Smooth muscle cell (in vitro differentiated cells): ENCODE measurements at regions not wholly inside any gene's neighbourhood (a gene's known extent, or its start where the extent isn't known, plus 50 kb on each side); places are given as distances from the start of the nearest gene placed in this dataset.

ENCODE experiments used
- DNase-seq: peaks from one replicate; lab custom pipeline; 2025; ENCODE audit not compliant: unreplicated experiment; lab: John Stamatoyannopoulos, UW
- H2AFZ ChIP-seq: fragments of 200-600 bp; sonication (generic); 2 replicates; pipeline ENCODE4 v1.6.0; 2016; ENCODE audit warnings: antibody characterized with exemption, low read depth, mild to moderate bottlenecking
- H3F3A ChIP-seq: fragments of 200-600 bp; sonication (generic); 2 replicates; pipeline ENCODE4 v1.6.0; 2017; ENCODE audit warnings: antibody characterized with exemption, low read depth
- H3K27ac ChIP-seq: fragments of 200-600 bp; sonication (generic); 2 replicates; pipeline ENCODE4 v1.5.1; 2016; ENCODE audit warnings: low read depth, mild to moderate bottlenecking
- H3K27me3 ChIP-seq: fragments of 200-600 bp; sonication (generic); 2 replicates; pipeline ENCODE4 v1.6.1; 2016; ENCODE audit warnings: low read depth, mild to moderate bottlenecking
- H3K36me3 ChIP-seq: fragments of 200-600 bp; sonication (generic); 2 replicates; pipeline ENCODE4 v1.5.1; 2016; ENCODE audit warnings: low read depth
- H3K4me1 ChIP-seq: fragments of 200-600 bp; sonication (generic); 2 replicates; pipeline ENCODE4 v1.5.1; 2016; ENCODE audit warnings: low read depth
- H3K4me2 ChIP-seq: fragments of 200-600 bp; sonication (generic); 2 replicates; pipeline ENCODE4 v1.6.0; 2016; ENCODE audit warnings: mild to moderate bottlenecking
- H3K4me3 ChIP-seq: fragments of 200-600 bp; sonication (generic); 2 replicates; pipeline ENCODE4 v1.5.1; 2016; ENCODE audit warnings: mild to moderate bottlenecking
- H3K79me2 ChIP-seq: fragments of 200-600 bp; sonication (generic); 2 replicates; pipeline ENCODE4 v1.6.0; 2016; ENCODE audit warnings: low read depth, mild to moderate bottlenecking
- H3K9ac ChIP-seq: fragments of 200-600 bp; sonication (generic); 2 replicates; pipeline ENCODE4 v1.6.0; 2016; ENCODE audit warnings: low read depth
- H3K9me3 ChIP-seq: fragments of 200-600 bp; sonication (generic); replicated peaks from 2 replicates; pipeline ENCODE4 v1.5.1; 2016; ENCODE audit warnings: low read depth
- H4K20me1 ChIP-seq: fragments of 200-600 bp; sonication (generic); 2 replicates; pipeline ENCODE4 v1.6.0; 2016; ENCODE audit warnings: low read depth
- WGBS: methylation state at CpG from one replicate; pipeline ENCODE4 v1.1.7; 2016; ENCODE audit warnings: low lambda C conversion rate; 5-methylcytosine and 5-hydroxymethylcytosine counted together
- TF ChIP-seq, protein P1 (sequence below): fragments of 200-600 bp; sonication (generic); IDR thresholded peaks from 2 replicates; pipeline ENCODE4 v1.5.1; 2017; ENCODE audit warnings: borderline replicate concordance, mild to moderate bottlenecking, antibody characterized with exemption; ENCODE audit not compliant: insufficient read depth, poor library complexity, severe bottlenecking

DNA sequence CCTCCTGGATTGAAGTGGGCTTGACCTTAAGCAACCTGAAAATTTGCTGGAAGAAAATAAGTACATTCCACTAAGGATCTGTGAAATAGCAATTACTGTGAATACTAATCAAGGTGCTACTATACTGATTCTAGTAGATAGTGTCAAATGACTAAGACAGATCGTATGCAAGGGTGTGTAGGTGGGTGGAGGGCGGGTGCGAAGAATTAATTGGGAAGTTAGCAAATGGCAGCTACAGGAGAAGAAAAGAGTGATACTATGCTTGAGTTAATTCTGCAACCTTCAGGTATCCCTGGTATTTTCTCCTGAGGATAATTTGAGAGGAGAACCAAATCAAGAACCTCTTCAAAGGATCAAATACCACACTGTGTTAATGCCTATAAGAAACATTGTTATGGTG is 501.9 kb downstream of the INHBA start:
- Histone ChIP-seq H4K20me1 (no peaks in the 10 kb centered on the region), H3F3A (no peaks in the 10 kb centered on the region), H3K4me2 (no peak overlapping the region), H3K27ac (no peak overlapping the region), H3K4me1 (no peaks in the 10 kb centered on the region), H2AFZ (no peak overlapping the region), H3K36me3 (no peaks in the 10 kb centered on the region), H3K9ac (no peak overlapping the region), H3K79me2 (no peaks in the 10 kb centered on the region), H3K9me3 (no peaks in the 10 kb centered on the region), H3K27me3 (no peaks in the 10 kb centered on the region), H3K4me3 (no peak overlapping the region)
- TF ChIP-seq, protein P1, sequence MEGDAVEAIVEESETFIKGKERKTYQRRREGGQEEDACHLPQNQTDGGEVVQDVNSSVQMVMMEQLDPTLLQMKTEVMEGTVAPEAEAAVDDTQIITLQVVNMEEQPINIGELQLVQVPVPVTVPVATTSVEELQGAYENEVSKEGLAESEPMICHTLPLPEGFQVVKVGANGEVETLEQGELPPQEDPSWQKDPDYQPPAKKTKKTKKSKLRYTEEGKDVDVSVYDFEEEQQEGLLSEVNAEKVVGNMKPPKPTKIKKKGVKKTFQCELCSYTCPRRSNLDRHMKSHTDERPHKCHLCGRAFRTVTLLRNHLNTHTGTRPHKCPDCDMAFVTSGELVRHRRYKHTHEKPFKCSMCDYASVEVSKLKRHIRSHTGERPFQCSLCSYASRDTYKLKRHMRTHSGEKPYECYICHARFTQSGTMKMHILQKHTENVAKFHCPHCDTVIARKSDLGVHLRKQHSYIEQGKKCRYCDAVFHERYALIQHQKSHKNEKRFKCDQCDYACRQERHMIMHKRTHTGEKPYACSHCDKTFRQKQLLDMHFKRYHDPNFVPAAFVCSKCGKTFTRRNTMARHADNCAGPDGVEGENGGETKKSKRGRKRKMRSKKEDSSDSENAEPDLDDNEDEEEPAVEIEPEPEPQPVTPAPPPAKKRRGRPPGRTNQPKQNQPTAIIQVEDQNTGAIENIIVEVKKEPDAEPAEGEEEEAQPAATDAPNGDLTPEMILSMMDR = no peak
- 91% methylated on average over 3 of the region's 3 CpGs for WGBS
- DNase-seq = no peak

DNA sequence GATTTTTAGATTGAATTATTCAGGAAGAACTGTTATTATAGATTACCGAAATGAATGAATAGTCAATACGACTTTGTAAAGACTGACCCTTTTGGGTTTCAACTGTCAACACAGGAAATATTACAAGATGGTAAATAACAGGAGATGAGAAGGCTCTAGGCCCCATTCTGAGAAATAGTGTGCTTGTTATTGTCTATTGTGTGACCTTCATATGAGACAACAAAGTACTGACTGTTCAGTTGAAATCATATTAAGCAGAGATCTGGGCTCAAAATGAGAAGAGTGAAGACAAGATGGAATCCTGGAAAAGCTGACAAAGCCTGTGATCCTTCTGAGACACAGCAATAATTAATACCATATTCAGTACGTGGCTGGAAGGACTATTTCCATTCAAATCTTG is 503.8 kb downstream of the INHBA start:
- TF ChIP-seq, protein P1 = no peak
- H4K20me1 ChIP-seq = no peaks in the 10 kb centered on the region
- H3K9me3 ChIP-seq = no peaks in the 10 kb centered on the region
- 84% methylated on average over 3 of the region's 3 CpGs for WGBS
- no peak overlapping the region for H3K27ac ChIP-seq
- DNase-seq = no peak
- H3K79me2 ChIP-seq = no peaks in the 10 kb centered on the region
- no peak overlapping the region for H2AFZ ChIP-seq
- no peaks in the 10 kb centered on the region for H3K4me1 ChIP-seq
- no peaks in the 10 kb centered on the region for H3F3A ChIP-seq
- H3K4me3 ChIP-seq = no peak overlapping the region
- no peak overlapping the region for H3K4me2 ChIP-seq
- no peak overlapping the region for H3K9ac ChIP-seq
- H3K27me3 ChIP-seq = no peaks in the 10 kb centered on the region
- H3K36me3 ChIP-seq = no peaks in the 10 kb centered on the region

DNA sequence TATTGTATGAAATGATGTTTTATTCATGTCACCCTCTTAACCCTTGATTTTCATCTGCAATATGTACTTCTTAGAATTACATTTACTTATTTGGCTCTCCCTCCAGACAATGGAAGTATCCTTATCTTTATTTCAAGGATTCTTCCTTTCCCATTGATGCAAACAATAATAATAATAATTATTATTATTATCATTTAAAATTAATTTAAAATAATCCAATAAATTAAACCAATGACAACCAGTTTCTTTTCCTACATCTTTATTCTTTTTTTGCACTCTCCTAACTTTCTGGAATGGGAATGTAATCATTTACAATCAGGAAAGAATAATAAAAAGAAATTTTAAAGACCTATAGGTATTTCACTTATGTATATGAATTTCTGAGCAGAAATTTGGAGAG is 504.4 kb downstream of the INHBA start:
- H3K4me3 ChIP-seq = no peak overlapping the region
- H3K9me3 ChIP-seq = no peaks in the 10 kb centered on the region
- DNase-seq = no peak
- no peaks in the 10 kb centered on the region for H3K36me3 ChIP-seq
- H3K4me2 ChIP-seq = no peak overlapping the region
- H3K79me2 ChIP-seq = no peaks in the 10 kb centered on the region
- H4K20me1 ChIP-seq = no peaks in the 10 kb centered on the region
- H3K4me1 ChIP-seq = no peaks in the 10 kb centered on the region
- no peak overlapping the region for H2AFZ ChIP-seq
- no peaks in the 10 kb centered on the region for H3F3A ChIP-seq
- no peak overlapping the region for H3K27ac ChIP-seq
- H3K27me3 ChIP-seq = no peaks in the 10 kb centered on the region
- TF ChIP-seq, protein P1 = no peak
- H3K9ac ChIP-seq = no peak overlapping the region

DNA sequence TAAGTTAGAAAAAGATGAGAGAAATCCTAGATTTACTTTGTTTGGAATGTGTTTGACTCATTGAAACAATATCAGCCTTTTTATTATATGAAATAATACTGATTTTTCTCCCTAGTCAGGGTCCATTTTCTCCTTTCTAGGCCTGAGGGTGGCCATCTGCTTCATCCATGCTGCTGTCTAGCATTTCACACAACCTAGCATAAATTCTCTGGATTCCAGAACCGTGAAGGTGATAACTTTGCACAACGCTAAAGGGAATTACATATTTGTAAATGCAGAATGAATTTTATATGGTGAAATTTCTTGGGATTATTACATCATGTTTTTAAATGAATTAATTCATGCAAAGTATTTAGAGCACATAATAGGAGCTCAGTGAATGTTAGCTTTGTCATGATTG is 505.1 kb downstream of the INHBA start:
- H3K9me3 ChIP-seq = no peaks in the 10 kb centered on the region
- no peaks in the 10 kb centered on the region for H3K27me3 ChIP-seq
- no peaks in the 10 kb centered on the region for H3K4me1 ChIP-seq
- no peaks in the 10 kb centered on the region for H4K20me1 ChIP-seq
- no peak overlapping the region for H3K27ac ChIP-seq
- DNase-seq = no peak
- H3K4me3 ChIP-seq = no peak overlapping the region
- TF ChIP-seq, protein P1 = no peak
- H3F3A ChIP-seq = no peaks in the 10 kb centered on the region
- no peaks in the 10 kb centered on the region for H3K79me2 ChIP-seq
- no peak overlapping the region for H2AFZ ChIP-seq
- H3K9ac ChIP-seq = no peak overlapping the region
- H3K4me2 ChIP-seq = no peak overlapping the region
- no peaks in the 10 kb centered on the region for H3K36me3 ChIP-seq
- 81% methylated on average over 2 of the region's 2 CpGs for WGBS
